ENCODE measurements at regions not wholly inside any gene's neighbourhood (a gene's known extent, or its start where the extent isn't known, plus 50 kb on each side); places are given as distances from the start of the nearest gene placed in this dataset.

- TF ChIP-seq POLR2A (IDR thresholded peaks at IDR 0.05; ENCODE audit: low read depth, low read length) (no peak), TAF1 (IDR thresholded peaks at IDR 0.05; ENCODE audit: low read depth, low read length) (no peak), POLR2AphosphoS5 (IDR thresholded peaks at IDR 0.05; ENCODE audit: low read depth, low read length) (no peak), SPI1 (IDR thresholded peaks at IDR 0.05; ENCODE audit: low read depth, low read length) (no peak), POU2F2 (IDR thresholded peaks at IDR 0.05; ENCODE audit: low read depth, low read length) (no peak), PAX5 (IDR thresholded peaks at IDR 0.05; ENCODE audit: insufficient read depth, low read length, severe bottlenecking) (no peak)
These were observed 218.1 kb downstream of the SP3 start for GRCh38 chr2:173747035-173747434.

Data from GM12891 (cell line).